CD4-positive, alpha-beta T cell treated with Interleukin-15 for 4 hours (primary cell): ENCODE measurements at regions not wholly inside any gene's neighbourhood (a gene's known extent, or its start where the extent isn't known, plus 50 kb on each side); places are given as distances from the start of the nearest gene placed in this dataset.
"Not testable (repeated sequence)": the region's sequence is repeated elsewhere in the genome, so short reads cannot be mapped to it uniquely, and the experiment has no call there.

Experiments used
- DNase-seq: peaks from one replicate; pipeline ENCODE4 v3.0.0-alpha.2; 2020; ENCODE audit warnings: low spot score

DNA sequence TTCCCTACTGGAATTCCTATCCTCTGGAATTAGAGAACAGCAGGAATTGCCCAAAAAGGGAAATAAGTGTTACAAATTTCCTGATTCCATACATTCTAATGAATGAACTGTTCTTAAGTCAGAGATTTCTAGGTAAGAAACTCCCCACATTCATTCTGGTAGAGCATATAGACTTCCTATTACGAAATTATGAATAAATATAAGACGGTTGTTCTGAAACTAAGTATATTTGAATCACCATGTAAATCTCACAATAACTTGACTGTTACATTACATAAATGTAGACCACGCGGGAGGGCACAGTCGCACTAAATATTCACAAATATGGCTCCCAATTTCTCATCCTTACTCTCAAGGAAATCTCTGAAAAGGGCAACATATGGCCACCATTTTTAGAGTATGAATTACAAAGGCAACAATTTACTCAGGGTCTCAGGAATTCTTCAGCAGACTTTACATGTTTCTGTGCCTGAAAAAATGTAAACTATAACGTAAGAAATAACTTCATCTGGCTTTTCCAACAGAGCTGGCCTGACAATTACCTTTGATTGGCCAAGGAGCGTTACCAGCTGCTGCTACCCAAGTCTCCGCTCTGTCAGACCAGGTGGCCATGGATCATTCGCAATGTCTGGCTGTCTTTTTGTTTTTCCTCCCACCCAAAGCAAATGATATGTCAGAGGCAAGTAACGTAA, 115.8 kb downstream of the MPP7 start:
- DNase-seq = no peak

DNA sequence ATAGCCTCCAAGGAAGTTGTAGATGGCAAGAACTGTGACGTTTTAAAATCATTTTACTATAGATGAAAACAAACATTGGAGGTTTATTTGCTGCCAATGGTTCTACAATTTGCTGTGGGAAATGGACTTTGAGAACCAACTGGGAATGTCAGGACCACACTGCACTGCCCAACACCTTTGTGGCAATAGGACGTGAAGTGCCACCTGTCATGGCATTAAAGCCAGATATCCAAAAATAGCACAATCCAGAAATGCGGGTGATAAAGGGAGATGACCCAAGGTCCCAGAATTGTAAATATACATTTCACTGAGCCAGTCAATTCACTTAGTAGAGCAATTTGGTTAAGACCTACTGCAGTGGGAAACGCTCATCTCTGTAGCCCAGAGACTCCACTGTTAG, 116.4 kb downstream of the MPP7 start:
- DNase-seq = no peak

GRCh38 chr10:28184810-28185209, 118.1 kb downstream of the MPP7 start:
- no peak for DNase-seq

GRCh38 chr10:28181478-28182096, 121.3 kb downstream of the MPP7 start:
- DNase-seq = no peak

GRCh38 chr10:28180654-28181053, 122.2 kb downstream of the MPP7 start:
- DNase-seq = no peak

GRCh38 chr10:28179743-28180099, 123.1 kb downstream of the MPP7 start:
- DNase-seq = no peak

DNA sequence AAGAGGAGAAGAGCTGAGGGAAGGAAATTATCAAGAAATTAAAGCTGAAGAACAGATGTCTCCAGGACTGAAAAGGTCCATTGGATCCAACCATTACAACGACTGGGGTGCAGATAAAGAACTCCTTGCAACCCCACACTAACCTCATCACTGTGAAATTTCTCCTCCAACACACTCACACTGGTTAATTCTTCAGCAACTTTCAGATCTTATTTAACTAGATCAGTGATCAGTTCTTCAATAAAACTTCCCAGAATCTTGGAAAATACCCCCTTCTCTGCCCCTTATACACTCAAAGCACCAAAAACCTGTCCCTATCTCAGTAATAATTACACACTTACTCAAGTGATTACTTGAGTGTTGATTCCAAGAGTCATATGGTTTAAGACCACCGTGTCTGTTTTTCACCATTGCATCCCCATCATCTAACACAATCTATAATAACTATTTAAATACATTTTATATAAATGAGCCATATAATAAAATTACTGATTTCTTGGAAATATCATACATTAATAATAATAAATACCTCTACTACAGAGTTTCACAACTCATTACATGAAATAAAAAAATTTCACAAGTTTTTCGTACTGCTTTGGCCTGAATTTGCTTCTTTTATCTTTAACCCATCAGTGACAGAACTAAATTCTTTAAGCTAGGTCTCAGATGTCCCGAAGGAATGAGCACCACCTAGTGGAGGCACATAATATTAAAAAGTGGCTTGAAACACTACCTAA, 123.7 kb downstream of the MPP7 start:
- DNase-seq = peak; percentile 67

- DNase-seq = peak; percentile 22
Measured at GRCh38 chr10:28177944-28178637, 124.8 kb downstream of the MPP7 start.

DNA sequence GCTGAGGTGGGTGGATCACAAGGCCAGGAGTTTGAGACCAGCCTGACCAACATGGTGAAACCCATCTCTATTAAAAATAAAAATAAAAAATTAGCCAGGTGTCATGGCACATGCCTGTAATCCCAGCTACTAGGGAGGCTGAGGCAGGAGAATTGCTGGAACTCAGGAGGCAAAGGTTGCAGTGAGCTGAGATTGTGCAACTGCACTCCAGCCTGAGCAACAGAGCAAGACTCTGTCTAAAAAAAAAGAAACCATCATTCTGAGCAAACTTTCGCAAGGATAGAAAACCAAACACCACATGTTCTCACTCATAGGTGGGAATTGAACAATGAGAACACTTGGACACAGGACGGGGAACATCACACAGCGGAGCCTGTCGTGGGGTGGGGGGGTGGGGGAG, 126.4 kb downstream of the MPP7 start:
- not testable (repeated sequence) for DNase-seq

GRCh38 chr10:28172223-28172610, 130.6 kb downstream of the MPP7 start:
- DNase-seq = no peak

DNA sequence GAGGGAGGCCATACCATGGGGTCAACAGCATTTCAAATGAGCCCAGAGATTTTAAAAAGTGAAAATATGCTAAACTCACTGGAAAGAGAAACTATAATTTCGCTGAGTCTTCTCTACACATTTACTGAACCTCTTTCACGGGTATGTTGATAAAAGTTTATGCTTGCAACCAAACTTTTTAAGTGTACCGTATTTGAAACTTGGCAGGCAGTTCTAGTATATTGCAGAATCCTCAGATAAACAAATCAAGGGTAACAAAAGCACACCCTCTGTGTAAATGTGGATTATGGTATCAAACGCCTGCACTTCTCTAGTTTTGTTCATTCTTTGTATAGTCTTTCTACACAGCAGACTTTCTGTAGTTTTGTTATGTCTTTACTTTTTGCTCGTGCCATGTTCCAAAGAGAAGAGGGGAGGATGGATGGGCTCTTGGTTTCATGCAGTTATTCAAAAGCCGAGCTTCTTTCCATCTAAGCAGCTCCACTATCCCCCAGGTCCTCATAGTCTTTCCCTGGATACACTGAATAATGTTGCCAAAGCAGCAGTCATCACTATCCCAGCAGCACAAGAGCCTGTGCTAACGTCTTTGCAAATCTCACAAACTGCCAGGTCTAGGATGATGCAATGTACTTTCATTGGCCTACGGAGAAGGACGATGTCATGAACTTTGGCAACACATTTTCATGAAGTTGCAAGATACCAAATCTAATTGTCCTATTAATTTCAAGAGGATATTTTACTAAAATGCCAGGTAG, 131.2 kb downstream of the MPP7 start:
- no peak for DNase-seq

GRCh38 chr10:28169525-28169924, 133.3 kb downstream of the MPP7 start:
- DNase-seq = no peak

GRCh38 chr10:28160866-28161405, 141.9 kb downstream of the MPP7 start:
- DNase-seq = no peak

DNA sequence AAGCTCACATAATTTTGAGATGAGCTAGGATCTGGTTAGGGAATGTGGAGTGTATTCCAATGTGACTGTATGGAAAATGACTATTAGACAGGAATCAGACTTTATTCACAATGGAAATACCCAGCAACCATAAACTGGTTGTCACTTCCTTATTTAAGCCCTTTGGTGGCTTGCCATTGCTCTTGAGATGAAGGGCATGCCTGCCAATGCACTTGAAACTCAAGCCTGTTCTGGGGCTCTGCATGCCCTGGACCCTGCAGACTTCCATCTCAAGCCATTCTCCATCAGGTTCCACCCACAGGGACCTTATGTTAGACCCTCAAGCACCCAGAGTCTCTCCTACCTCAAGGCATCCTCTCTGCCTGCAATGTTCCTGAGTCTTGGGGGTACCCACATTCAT, 145.5 kb downstream of the MPP7 start:
- no peak for DNase-seq

GRCh38 chr10:28155726-28156125, 147.1 kb downstream of the MPP7 start:
- DNase-seq = no peak

- no peak for DNase-seq
Measured at GRCh38 chr10:28151636-28152035, 151.2 kb downstream of the MPP7 start.

DNA sequence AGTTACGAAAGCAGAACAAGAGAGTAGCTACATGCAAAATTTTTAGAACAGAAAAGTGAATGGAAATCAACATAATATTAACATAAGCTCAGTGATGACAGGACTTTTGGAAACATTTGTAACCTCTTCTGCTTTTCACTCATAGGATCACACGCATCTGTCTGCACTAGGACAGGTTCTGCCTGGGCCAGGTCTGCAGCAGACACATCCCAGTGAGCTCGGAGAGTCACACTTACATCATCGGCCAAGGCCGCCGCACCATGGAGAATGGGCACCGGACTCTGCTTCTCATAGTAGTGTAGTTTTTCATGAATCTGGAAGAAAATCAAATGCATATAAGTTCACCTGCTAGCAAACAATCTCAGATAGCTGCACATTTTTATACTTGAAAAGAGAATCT, 150.9 kb upstream of the ODAD2 start:
- DNase-seq = no peak

- DNase-seq = no peak
Measured at GRCh38 chr10:28147706-28148105, 148.8 kb upstream of the ODAD2 start.

DNA sequence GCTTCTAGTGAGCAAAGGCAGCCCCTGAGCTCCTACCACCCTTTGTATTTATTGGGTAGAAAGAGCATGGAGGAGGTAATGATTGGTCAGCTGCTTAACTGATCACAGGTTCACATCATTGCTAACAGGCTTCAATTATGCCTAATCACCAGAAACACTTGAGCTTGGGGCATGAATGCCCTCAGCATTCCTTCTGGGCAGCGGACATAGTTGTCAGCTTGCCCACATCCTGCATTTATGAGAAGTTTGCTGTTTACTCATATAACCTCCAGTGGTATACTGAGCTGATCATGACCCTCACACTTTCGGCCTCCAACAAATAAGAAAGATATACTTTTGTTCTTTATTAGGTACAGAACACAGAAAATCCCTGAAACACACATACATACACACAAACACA, 140.3 kb upstream of the ODAD2 start:
- no peak for DNase-seq

- DNase-seq = peak; percentile 5
Measured at GRCh38 chr10:28137907-28138880, 139.3 kb upstream of the ODAD2 start.

DNA sequence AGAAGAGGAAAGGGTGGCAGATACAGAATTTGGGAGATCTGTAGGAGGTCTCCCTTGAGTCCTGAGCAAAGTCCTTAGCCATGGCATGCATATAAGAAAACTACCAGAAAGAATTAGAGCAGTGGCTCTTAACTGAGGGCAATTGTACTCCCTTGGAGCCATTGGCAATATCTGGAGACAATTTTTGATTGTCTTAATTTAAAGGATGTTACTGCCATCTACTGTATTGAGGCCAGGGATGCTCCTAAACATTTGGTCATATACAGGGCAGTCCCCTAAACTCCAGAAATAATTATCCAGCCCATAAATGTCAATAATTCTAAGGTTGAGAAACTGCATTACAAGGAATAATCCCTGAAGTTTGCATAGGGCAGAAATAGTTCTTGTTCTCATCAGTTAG, 136.4 kb upstream of the ODAD2 start:
- DNase-seq = no peak
